ENCODE measurements at regions not wholly inside any gene's neighbourhood (a gene's known extent, or its start where the extent isn't known, plus 50 kb on each side); places are given as distances from the start of the nearest gene placed in this dataset.
"Not testable (repeated sequence)": the region's sequence is repeated elsewhere in the genome, so short reads cannot be mapped to it uniquely, and the experiment has no call there.

GRCh38 chr2:217349251-217349650 lies 489.4 kb upstream of the TNP1 start:
- Histone ChIP-seq H3K27ac (no peak overlapping the region), H3K9me3 (no peaks in the 10 kb centered on the region), H3K4me1 (no peaks in the 10 kb centered on the region), H3K4me3 (no peak overlapping the region), H3K36me3 (replicated peaks in 1 of 2; ENCODE audit: insufficient read depth in 1 of 2, low read depth in 2 of 2) (no peaks in the 10 kb centered on the region), H3K27me3 (no peaks in the 10 kb centered on the region)
- WGBS, 2 donors = 0 to 27% methylated on average over 1 of the region's 1 CpG
- DNase-seq (no peak), ATAC-seq (no peak)
- intact Hi-C loops (cut with DNase I) = no loop called here
- TF ChIP-seq POLR2A (IDR thresholded peaks at IDR 0.05) = no peak
- TF ChIP-seq CTCF (IDR thresholded peaks at IDR 0.05) = no peak

- H3K36me3 ChIP-seq (replicated peaks in 1 of 2; ENCODE audit: insufficient read depth in 1 of 2, low read depth in 2 of 2); intact Hi-C loops (cut with DNase I); H3K4me1 ChIP-seq; H3K27ac ChIP-seq; H3K9me3 ChIP-seq; H3K4me3 ChIP-seq; H3K27me3 ChIP-seq; ATAC-seq; DNase-seq: not testable (repeated sequence)
- WGBS, 2 donors = 10 to 12% methylated on average over 3 of the region's 3 CpGs
These were observed 487.8 kb upstream of the TNP1 start for GRCh38 chr2:217347630-217348029.

GRCh38 chr2:217346043-217346442 lies 486.2 kb upstream of the TNP1 start:
- not testable (repeated sequence) for ATAC-seq
- WGBS, 2 donors = 69 to 87% methylated on average over 1 of the region's 1 CpG

GRCh38 chr2:217340899-217341298 lies 481.0 kb upstream of the TNP1 start:
- TF ChIP-seq POLR2A (IDR thresholded peaks at IDR 0.05) (no peak), CTCF (IDR thresholded peaks at IDR 0.05) (no peak)
- WGBS, 2 donors = 79 to 100% methylated on average over 1 of the region's 1 CpG

More at GRCh38 chr2:217346043-217346442, 486.2 kb upstream of the TNP1 start:
- H3K27me3 ChIP-seq; H3K9me3 ChIP-seq; H3K36me3 ChIP-seq (replicated peaks in 1 of 2; ENCODE audit: insufficient read depth in 1 of 2, low read depth in 2 of 2); H3K4me3 ChIP-seq; DNase-seq; H3K27ac ChIP-seq; H3K4me1 ChIP-seq; intact Hi-C loops (cut with DNase I): not testable (repeated sequence)

GRCh38 chr2:217340176-217340575 lies 480.3 kb upstream of the TNP1 start:
- DNase-seq (no peak), ATAC-seq (no peak)
- no peak overlapping the region for H3K4me3 ChIP-seq
- H3K9me3 ChIP-seq = no peaks in the 10 kb centered on the region
- H3K27ac ChIP-seq = no peak overlapping the region
- no peaks in the 10 kb centered on the region for H3K27me3 ChIP-seq
- TF ChIP-seq POLR2A (IDR thresholded peaks at IDR 0.05) (no peak), CTCF (IDR thresholded peaks at IDR 0.05) (no peak)
- H3K4me1 ChIP-seq = no peaks in the 10 kb centered on the region
- H3K36me3 ChIP-seq (replicated peaks in 1 of 2; ENCODE audit: insufficient read depth in 1 of 2, low read depth in 2 of 2) = no peaks in the 10 kb centered on the region
- intact Hi-C loops (cut with DNase I) = no loop called here

More at GRCh38 chr2:217340899-217341298, 481.0 kb upstream of the TNP1 start:
- DNase-seq (no peak), ATAC-seq (no peak)
- H3K9me3 ChIP-seq = no peaks in the 10 kb centered on the region
- no peak overlapping the region for H3K27ac ChIP-seq
- intact Hi-C loops (cut with DNase I) = no loop called here
- no peaks in the 10 kb centered on the region for H3K4me1 ChIP-seq
- H3K4me3 ChIP-seq = no peak overlapping the region
- no peaks in the 10 kb centered on the region for H3K27me3 ChIP-seq
- no peaks in the 10 kb centered on the region for H3K36me3 ChIP-seq (replicated peaks in 1 of 2; ENCODE audit: insufficient read depth in 1 of 2, low read depth in 2 of 2)

GRCh38 chr2:217339753-217340152 lies 479.9 kb upstream of the TNP1 start:
- intact Hi-C loops (cut with DNase I) = no loop called here
- Histone ChIP-seq H3K36me3 (replicated peaks in 1 of 2; ENCODE audit: insufficient read depth in 1 of 2, low read depth in 2 of 2) (no peaks in the 10 kb centered on the region), H3K4me1 (no peaks in the 10 kb centered on the region), H3K27me3 (no peaks in the 10 kb centered on the region), H3K4me3 (no peak overlapping the region), H3K9me3 (no peaks in the 10 kb centered on the region), H3K27ac (no peak overlapping the region)
- ATAC-seq (no peak), DNase-seq (no peak)
- TF ChIP-seq CTCF (IDR thresholded peaks at IDR 0.05) (no peak), POLR2A (IDR thresholded peaks at IDR 0.05) (no peak)
- WGBS, 2 donors = 88 to 94% methylated on average over 5 of the region's 5 CpGs

All from body of pancreas (tissue), 4 donors.